HG02642 (cell line): ENCODE measurements at regions not wholly inside any gene's neighbourhood (a gene's known extent, or its start where the extent isn't known, plus 50 kb on each side); places are given as distances from the start of the nearest gene placed in this dataset.

Source experiments
- ATAC-seq: cut with Tn5 transposase; IDR thresholded peaks from one replicate; pipeline ENCODE4 v1.9.1; 2021; ENCODE audit warnings: mild to moderate bottlenecking; ENCODE audit not compliant: unreplicated experiment, poor library complexity

DNA sequence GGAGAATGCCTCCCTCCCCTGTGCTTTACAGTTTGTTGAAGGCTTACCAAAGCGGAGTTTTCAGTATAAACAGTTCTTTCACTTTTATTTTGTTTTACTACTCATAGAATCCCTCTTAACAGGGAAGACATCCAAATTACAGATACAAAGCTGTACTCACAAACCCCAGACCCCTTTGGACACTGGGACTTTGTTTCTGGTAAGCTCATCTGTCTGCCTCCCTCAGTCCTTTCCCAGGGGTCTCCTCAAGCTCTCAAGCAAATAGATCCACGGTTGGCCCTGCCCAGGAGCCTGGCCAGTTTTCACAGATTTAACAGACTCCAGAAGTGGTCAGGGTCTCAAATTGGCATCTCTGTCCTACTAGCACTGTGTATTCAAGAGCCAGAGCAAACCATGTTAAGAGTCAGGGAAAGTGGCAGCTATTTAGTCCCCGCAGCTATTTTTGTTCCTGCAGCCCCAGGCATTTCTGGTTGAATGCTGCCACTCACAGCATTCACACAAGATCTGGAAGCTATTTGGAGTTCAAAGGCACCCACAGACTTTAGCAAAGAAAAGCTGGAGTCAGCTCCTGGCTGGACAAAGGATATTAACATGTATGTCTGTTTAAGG, 54.2 kb downstream of the TMEM100 start:
- ATAC-seq, result no peak

DNA sequence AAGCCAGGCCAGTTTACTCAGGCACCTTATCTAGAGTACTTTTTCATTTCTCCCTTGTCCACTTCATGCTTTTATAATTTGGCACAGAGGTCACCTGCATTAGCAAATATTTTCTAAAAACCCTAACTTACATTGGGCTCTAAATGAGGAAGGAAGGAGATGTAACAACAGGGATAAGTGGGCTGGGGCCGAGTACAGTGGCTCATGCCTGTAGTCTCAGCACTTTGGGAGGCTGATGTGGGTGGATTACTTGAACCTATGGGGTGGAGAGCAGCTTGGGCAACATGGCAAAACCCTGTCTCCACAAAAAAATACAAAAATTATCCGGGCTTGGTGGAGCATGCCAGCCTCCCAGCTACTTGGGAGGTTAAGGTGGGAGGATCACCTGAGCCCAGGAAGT, 55.9 kb downstream of the TMEM100 start:
- ATAC-seq, result no peak

DNA sequence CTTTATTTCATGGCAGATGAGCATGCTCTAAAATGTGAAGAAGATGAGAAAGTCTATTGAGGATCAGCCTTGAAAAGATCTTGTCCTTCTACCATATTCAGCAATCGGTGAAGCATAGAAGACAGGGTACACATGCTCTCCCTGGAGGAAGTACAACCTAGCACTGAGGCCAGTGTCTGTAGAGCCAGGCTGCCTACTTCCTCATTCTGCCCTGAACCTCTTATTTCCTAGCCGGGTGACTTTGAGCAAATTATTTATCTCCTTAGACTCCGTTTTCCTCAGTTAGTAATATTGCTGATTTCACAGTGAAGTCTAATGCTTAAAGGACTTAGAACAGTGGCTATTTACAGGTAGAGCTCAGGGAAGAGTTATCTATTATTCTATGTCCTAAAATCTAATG, 58.4 kb downstream of the TMEM100 start:
- peak; percentile 93 for ATAC-seq

DNA sequence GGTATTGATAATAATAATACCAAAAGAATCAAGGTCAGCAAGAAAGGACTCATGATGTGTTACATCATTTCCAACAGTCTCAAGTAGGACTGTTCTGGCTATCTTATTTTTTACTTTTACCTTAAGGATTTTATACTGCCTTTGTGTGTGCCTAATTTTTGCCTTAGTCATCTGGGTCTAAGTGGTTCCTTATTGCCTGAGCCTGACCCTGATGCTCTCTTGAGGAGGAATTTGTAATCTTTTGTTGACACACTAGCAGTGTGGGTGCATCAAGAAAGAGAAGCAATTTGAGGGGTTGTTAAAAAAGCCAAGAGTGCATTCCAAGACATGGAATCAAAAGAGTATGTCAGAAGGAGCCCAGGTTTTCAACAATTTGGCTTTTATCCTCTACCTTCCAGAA, 59.3 kb downstream of the TMEM100 start:
- no peak for ATAC-seq

- ATAC-seq, result no peak
Measured at GRCh38 chr17:55661963-55662834, 60.5 kb downstream of the TMEM100 start.

- no peak for ATAC-seq
Measured at GRCh38 chr17:55661256-55661758, 61.4 kb downstream of the TMEM100 start.

DNA sequence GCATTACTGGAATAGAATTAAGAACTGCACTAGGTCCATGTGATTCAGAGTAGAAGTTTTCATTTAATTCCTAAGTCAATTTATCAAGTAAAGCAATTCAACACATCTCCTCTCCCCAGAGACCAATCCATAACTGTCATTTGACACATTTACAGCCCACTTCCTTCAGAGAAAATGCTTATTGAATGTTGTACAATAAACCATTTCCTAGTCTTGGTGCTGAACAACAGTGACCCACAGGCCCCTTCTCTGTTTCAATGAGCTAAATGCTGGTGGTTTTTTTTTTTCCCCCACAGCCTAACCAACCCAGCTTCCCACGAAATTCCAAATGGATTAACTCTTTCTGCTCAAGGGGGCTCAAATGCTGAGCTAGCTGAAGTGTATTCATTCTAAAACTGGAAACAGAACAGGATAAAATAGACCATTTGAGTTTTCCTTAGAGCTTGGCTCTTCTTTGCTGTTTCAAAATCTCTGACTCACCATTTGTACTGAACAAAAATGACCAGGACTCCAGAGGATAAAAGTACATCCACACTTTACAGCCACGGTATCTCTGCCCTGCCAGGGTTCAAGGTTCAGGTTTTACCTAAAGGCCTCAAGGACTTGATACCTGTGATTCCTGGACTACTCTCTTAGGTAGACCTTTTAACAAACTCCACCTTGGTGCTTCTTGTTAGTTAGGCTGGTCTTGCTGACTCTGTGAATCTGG, 62.3 kb downstream of the TMEM100 start:
- no peak for ATAC-seq

DNA sequence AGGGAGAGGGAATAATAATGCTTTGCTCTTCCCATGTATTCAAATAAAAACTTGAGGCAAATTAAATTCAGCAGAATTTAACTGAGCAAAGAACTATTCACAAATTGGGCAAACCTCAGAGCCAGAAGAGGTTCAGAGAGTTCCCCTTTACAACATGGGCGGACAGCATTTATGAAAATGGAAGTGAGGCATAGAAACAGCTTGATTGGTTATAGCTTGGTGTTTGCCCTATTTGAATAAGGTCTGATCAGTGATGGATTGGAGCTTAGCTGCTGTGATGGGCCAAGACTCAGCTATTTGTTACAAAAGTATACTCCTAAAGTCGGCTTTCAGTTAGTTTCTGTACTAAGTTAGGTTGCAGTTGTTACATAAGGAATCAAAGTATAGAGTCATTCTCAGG, 63.0 kb downstream of the TMEM100 start:
- no peak for ATAC-seq

DNA sequence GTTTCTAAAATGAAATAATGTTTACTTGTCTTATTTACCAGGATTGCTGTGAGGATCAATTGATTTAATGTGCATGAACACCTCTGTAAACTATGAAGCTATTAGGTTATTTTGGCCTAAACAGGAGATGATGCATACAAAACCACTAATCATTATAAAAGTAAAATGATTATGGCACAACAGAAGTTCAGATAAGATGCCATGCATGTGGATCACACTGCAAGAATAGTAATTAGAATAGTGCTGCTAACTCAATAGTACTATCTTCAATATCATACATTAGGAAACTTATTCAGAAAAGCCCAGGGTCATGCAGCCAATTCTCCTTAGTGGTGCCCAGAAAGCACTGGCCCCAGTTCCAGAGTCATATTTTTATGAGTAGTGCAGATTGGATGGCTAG, 66.9 kb downstream of the TMEM100 start:
- ATAC-seq, result no peak

- no peak for ATAC-seq
Measured at GRCh38 chr17:55654821-55655220, 67.8 kb downstream of the TMEM100 start.

GRCh38 chr17:55654022-55654421, 68.6 kb downstream of the TMEM100 start:
- no peak for ATAC-seq

DNA sequence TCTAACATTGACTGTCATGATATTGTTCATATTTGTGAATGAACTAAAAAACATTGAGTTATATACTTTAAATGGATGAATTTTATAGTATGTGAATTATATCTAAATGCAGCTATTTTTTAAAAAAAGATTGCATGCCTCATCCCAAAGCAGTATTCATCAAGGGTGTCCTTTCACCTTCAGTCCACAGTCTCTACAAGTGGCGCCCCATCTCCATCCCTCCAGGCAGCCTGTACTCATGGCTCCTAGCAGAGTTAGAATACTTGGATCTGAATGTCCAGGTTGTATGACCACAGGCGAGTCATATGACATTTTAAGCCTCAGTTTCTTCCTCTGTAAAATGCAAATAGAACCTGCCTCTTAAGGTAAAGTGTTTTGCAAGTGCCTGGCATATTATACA, 69.8 kb downstream of the TMEM100 start:
- no peak for ATAC-seq

DNA sequence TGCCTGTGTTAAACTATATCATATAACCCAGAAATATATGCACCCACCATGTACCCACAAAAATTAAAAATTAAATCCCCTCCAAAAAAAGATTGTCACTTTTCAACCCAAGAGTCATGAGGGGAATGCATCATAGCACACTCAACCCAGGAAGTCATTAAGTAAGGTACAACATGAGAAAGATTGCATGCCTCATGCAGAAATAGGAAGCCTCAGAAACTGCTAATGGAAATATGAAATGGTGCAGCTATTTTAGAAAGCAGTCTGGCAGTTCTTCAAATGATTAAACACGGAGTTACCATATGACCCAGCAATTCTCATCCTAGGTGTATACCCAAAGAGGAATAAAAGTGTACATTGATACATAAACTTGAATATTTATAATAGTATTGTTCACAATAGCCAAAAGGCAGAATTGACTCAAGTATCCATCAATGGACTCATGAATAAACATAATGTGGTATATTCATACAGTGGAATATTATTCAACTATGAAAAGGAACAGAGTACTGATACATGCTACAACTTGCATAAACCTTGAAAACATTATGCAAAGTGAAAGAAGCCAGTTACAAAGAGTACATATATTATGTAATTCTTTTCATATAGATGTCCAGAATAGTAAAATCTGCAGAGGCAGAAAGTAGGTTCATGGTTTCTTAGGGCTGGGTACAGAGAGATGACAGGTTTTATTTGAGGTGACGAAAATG, 70.4 kb downstream of the TMEM100 start:
- peak; percentile 61 for ATAC-seq

DNA sequence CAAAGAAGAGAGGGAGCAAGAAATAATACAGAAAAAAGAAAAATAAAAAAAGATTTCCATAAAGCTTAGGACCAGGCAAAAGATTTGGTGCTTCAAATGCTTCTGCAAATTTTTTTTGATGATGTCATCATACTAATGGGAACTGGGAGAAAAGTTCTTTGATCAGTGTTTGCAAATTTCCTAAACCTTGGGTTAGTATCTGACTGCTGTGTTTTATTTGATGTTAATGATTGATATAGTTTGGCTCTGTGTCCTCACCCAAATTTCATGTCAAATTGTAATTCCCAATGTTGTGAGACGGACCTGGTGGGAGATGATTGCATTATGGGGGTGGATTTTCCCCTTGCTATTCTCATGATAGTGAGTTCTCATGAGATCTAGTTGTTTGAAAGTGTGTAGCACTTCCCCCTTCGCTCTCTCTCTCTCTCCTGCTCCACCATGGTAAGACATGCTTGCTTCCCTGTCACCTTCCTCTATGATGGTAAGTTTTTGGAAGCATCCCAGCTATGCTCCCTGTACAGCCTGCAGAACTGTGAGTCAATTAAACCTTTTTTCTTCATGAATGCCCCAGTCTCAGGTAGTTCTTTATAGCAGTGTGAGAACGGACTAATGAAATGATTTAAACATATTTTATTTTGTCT, 72.6 kb downstream of the TMEM100 start:
- no peak for ATAC-seq

- ATAC-seq, result no peak
Measured at GRCh38 chr17:55648086-55648485, 74.6 kb downstream of the TMEM100 start.

DNA sequence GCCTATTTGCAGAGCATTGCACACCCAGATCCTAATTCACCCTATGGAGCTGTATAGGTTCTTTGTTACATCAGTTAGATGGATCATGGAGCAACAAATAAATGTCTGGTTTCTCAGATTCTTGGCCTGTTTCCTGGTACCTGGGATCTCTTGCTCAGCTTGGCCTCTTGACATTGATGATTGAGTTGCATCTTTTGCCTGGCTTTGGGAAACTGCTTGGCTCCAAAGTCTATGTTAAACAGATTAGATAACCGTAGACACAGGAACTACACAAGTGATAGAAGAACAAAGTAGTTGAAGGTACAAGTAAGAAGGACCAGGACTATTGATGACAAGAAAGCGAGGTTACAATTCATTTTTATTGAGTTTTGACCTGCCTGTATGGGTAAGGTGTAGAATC, 77.3 kb downstream of the TMEM100 start:
- no peak for ATAC-seq

DNA sequence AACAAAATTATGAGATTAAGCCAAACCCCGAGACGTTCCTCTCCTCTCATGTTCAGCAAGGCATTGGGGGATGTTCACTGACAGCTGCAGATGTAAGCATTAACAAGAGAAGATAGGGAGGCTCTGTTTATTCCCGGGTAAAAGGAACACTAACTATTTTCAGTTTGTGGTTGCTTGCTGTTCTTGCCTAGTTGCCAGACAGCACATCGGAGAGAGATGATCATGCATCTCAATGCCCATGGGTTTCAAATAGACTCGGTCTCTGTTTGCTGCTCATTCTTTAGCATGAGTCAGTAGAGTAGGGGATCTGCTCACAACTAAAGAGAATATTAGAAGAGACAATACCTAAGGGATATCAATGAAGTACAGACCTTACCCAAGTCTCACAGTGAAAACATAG, 78.3 kb downstream of the TMEM100 start:
- no peak for ATAC-seq

GRCh38 chr17:55642741-55643140, 79.9 kb downstream of the TMEM100 start:
- no peak for ATAC-seq

DNA sequence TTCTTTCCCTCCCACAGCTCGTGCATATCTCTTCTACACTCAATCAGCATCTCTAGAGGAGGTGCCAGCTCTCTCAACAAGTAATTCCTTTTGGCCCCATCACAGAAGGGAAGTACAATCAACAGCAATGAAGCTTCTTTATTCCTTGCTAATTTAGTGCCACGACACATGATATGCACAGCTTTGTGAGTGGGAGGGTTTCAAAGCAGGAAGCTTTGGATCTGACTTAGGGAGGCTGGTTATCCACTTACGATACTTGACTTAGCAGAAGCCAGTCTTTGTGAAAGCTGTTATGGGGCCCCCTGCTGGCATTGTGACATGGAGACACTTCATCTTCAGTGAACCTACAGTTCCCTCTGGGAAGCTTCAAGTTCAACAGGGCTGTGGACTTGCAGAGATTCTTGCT, 81.0 kb downstream of the TMEM100 start:
- peak; percentile 74 for ATAC-seq

GRCh38 chr17:55639096-55639495, 83.6 kb downstream of the TMEM100 start:
- no peak for ATAC-seq
